GM12865 (cell line): ENCODE measurements at regions not wholly inside any gene's neighbourhood (a gene's known extent, or its start where the extent isn't known, plus 50 kb on each side); places are given as distances from the start of the nearest gene placed in this dataset.

ENCODE experiments used
- DNase-seq: peaks from one replicate; pipeline ENCODE4 v3.0.0; 2010; ENCODE audit warnings: low read depth
- H3K4me3 ChIP-seq: 2 replicates; pipeline ENCODE4 v1.5.1; 2011; ENCODE audit warnings: mild to moderate bottlenecking, low read depth, low read length, control low read depth
- CTCF ChIP-seq: IDR thresholded peaks from 2 replicates; pipeline ENCODE4 v1.5.1; 2011; ENCODE audit warnings: low read length, control low read depth, low read depth, inconsistent platforms; ENCODE audit not compliant: insufficient read depth; ENCODE audit errors: missing control alignments

GRCh38 chr18:7459851-7460770, 107.0 kb upstream of the PTPRM start:
- no peak for DNase-seq
- no peak overlapping the region for H3K4me3 ChIP-seq
- no peak for TF ChIP-seq CTCF

DNA sequence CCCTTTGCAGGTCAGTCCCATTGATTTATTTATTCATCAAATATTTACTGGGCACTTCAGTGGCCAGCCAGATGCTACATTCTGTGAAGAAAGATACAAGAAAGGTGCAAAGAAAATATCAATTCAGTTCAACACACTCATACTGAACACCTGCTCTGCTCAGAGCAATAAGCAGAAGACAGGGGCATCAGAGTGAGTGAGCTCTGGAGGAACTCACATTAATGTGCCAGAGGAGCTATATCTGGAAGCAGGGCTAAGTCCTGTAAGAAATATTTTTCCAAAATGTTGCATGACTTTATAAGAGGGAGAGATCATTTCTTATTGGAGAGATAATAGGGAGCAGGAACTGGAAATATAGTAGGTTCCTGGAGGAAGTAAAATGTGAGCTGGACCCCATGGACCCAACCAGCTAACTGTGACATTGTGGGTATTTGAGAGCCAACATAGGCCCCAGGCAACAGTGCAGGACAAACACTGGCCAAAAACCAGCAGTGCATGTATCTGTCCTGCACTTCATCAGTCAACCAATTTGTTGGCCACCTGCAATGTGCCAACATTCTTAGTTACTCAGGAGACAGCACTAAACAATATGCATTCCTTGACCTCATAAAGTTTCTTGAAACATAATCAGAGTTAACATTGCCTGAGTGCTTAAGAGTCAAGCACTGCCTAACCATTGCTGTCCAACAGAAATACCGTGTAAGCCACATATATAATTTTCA, 102.7 kb upstream of the PTPRM start:
- TF ChIP-seq CTCF = no peak
- no peak overlapping the region for H3K4me3 ChIP-seq
- DNase-seq = no peak

DNA sequence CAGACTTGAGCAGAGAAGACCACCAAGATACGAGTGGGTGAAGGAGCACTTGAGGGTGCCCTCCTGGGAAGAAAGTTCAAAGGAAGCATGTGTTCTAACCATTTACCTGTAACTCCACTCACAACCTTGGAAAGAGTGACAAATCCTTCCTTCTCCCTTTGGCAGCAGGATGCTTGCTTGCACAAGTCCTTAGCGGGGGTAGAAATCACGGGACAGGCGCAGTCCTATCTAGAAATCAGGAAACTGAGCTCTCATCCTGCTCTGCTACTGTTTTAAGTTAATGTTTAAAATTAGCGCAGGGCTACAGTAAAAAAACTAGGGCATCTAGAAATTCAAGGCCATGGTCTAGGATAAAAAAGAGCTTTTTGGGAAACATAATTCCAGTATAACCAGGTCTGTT, 100.9 kb upstream of the PTPRM start:
- H3K4me3 ChIP-seq = no peak overlapping the region
- no peak for TF ChIP-seq CTCF
- no peak for DNase-seq

DNA sequence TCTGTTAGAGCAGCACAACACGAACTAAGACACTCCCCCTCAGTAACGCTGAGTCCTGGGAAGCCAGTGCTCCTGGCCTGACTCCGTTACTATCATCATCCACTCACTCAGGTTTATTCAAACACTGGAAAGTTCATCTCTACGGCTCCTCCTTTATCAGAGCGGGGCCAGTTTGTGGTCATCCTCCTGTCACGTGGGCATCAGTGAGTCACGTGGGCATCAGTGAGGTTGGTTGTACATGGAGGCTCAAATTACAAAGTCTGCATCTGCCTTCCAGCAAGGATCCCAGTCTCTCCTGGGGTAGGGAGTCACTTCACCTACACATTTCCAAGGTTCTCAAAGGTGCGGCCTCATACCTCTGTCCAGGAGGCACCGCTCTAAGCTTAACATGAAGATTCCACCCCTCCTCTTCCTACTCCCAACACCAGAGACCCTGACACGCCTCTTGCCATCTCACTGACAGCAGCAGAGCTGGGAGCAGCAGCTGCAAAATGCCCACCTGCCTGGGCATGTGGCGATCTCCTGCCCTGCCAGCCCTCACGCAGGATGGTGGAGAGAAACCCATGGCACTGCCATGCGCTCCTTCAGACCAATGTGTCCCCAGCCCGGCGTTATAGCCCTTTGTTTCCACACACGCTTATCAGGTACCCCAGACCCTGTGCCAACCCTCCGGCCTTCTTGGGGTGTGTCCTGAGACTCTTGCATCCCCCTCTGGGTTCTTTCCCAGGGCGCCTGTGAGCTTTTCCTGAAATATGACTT, 99.2 kb upstream of the PTPRM start:
- H3K4me3 ChIP-seq = no peak overlapping the region
- no peak for DNase-seq
- TF ChIP-seq CTCF = no peak

DNA sequence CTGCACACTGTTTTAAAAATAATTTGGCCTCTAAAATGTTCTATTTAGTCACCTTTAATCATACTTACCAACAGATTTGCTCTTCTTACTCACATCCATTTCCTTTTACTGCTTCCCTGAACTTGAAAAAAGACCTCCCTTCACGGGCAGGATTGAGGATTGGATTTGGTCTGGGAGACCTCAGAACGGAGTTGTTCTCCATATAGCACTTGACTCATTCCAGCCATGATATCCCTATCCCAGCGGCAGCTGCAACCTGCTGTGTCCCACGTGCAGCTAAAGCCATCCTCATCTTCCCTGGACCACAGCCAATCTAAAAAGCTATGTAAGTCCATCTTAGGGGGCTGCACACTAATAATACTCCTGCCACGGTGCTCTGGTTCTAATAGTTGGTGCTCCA, 97.0 kb upstream of the PTPRM start:
- no peak for DNase-seq
- no peak overlapping the region for H3K4me3 ChIP-seq
- no peak for TF ChIP-seq CTCF

GRCh38 chr18:7470503-7470902, 96.6 kb upstream of the PTPRM start:
- no peak for DNase-seq
- no peak for TF ChIP-seq CTCF
- H3K4me3 ChIP-seq = no peak overlapping the region
